Pancreas (tissue), 10 donors: ENCODE measurements at regions not wholly inside any gene's neighbourhood (a gene's known extent, or its start where the extent isn't known, plus 50 kb on each side); places are given as distances from the start of the nearest gene placed in this dataset.

Experiments
- ATAC-seq, 4 donors: fragments of 200-7000 bp; cut with Tn5 transposase; one replicate each; pipeline versions ENCODE4 v1.8.0 to v1.9.1; 2020; ENCODE audit warnings: mild to moderate bottlenecking in 4 of 4, moderate library complexity in 4 of 4
- DNase-seq, 6 donors: peaks; one replicate each; pipeline ENCODE4 v3.0.0-alpha.2; 2020
- FAIRE-seq: peaks from 2 replicates; lab custom pipeline; 2012; peaks lifted over from hg19 to GRCh38; lab: Jason Lieb, UNC
- H3K27ac ChIP-seq, 4 donors: fragments of 200-600 bp; sonication (generic); 1 replicate in 3 of 4; 2 replicates in 1 of 4; pipeline versions ENCODE4 v1.5.0 to v1.8.0; 2020
- H3K27me3 ChIP-seq, 4 donors: fragments of 200-600 bp; one replicate each; pipeline ENCODE4 v1.8.0; 2021
- H3K36me3 ChIP-seq, 3 donors: fragments of 200-600 bp; sonication (generic) in 1 of 3; one replicate each; pipeline versions ENCODE4 v1.5.0 to v1.8.0; 2020 to 2021
- H3K4me1 ChIP-seq, 3 donors: fragments of 200-600 bp; one replicate each; pipeline ENCODE4 v1.8.0; 2021
- H3K4me3 ChIP-seq, 4 donors: fragments of 200-600 bp; sonication (generic) in 2 of 4; one replicate each; pipeline versions ENCODE4 v1.5.0 to v1.8.0; 2020 to 2021
- H3K9me3 ChIP-seq, 4 donors: fragments of 200-600 bp; one replicate each; pipeline ENCODE4 v1.8.0; 2021
- WGBS, 2 donors: extraction: QIAGEN DNeasy Blood & Tissue Kit; methylation state at CpG; one replicate each; pipeline ENCODE4 v1.1.7; 2013; 5-methylcytosine and 5-hydroxymethylcytosine counted together
- intact Hi-C, 3 donors: fragments of 100-400 bp; cut with DNase I; formaldehyde crosslinking; loops; one replicate each; pipeline versions ENCODE4 v1.11.1 to v1.14.2; 2022
- TF ChIP-seq, protein P1 (sequence below), 4 donors: fragments of 200-600 bp; sonication (generic) in 3 of 4; IDR thresholded peaks; one replicate each; pipeline versions ENCODE4 v1.5.0 to v1.8.0; 2021; ENCODE audit warnings: antibody characterized with exemption in 4 of 4
- donor health status: healthy with polysubstance abuse.
- donor health status: DM: no; HTN: no; CAD: no; lungs with moderate emphysema.
- donor health status: DM: no; HTN: no; CAD: no.
- donor health status: control.
- donor health status: control.
- donor health status: Bipolar disorder and iron deficiency.
- donor health status: DM: yes; HTN: yes; CAD: no.
- donor health status: DM: no; HTN: no; CAD: no.
- donor health status: DM: no; HTN: no; CAD: no.
- donor health status: DM: yes; HTN: yes; CAD: no.

DNA sequence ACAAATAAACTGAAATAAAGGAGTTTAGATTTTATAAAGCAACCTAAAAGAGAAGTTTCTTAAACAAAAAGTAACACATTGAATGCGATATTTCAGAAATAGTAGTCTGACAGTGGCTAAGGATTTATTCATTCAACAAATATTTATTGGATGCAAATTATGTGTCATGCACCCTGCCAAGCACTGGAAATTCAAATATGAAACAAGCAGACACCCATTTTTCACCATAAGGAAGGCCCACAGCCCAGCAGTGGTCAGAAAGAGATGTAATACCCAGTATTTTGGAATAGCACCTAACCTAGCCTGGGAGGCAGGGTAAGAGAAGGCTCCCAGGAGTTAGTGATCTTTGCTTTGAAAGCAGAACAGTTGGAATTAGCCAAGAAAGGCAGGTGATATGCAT lies 855.1 kb upstream of the TENM3 start:
- no peak overlapping the region for H3K27ac ChIP-seq
- no peaks in the 10 kb centered on the region for H3K9me3 ChIP-seq
- no peak overlapping the region for H3K4me3 ChIP-seq
- peaks cover 0 to 3% (median 0%) of the 10 kb centered on the region in 4 donors for H3K27me3 ChIP-seq
- no peaks in the 10 kb centered on the region for H3K4me1 ChIP-seq
- WGBS, 2 donors: 54 to 78% methylated on average over 1 of the region's 1 CpG
- no peaks in the 10 kb centered on the region for H3K36me3 ChIP-seq
- TF ChIP-seq, protein P1, sequence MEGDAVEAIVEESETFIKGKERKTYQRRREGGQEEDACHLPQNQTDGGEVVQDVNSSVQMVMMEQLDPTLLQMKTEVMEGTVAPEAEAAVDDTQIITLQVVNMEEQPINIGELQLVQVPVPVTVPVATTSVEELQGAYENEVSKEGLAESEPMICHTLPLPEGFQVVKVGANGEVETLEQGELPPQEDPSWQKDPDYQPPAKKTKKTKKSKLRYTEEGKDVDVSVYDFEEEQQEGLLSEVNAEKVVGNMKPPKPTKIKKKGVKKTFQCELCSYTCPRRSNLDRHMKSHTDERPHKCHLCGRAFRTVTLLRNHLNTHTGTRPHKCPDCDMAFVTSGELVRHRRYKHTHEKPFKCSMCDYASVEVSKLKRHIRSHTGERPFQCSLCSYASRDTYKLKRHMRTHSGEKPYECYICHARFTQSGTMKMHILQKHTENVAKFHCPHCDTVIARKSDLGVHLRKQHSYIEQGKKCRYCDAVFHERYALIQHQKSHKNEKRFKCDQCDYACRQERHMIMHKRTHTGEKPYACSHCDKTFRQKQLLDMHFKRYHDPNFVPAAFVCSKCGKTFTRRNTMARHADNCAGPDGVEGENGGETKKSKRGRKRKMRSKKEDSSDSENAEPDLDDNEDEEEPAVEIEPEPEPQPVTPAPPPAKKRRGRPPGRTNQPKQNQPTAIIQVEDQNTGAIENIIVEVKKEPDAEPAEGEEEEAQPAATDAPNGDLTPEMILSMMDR (IDR thresholded peaks at IDR 0.05): no peak
- intact Hi-C loops: no loop called here
- FAIRE-seq: no peak
- no peak for DNase-seq
- no peak for ATAC-seq

DNA sequence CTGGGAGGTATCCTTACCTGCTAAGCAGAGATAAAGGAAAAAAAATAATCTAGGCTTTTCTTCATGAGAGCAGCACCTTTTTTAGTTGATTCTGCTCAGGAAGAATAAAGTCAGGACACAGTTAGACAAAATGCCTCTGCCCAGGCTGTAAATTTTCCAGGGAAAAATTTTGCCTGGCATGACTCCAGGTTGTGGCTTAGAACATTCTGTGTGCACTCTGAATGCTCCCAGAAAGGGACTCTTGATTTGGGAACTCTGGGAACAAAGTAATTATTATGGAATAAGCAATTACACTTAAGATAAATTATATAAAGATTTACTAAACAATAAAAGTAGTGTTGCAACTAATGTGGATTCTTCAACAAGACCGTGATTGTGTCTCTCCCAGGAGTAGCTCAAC lies 826.2 kb upstream of the TENM3 start:
- no peaks in the 10 kb centered on the region for H3K9me3 ChIP-seq
- no peak overlapping the region for H3K27ac ChIP-seq
- H3K36me3 ChIP-seq: no peaks in the 10 kb centered on the region
- FAIRE-seq (no peak), ATAC-seq (no peak), DNase-seq (no peak)
- H3K4me1 ChIP-seq: no peaks in the 10 kb centered on the region
- TF ChIP-seq, protein P1 (IDR thresholded peaks at IDR 0.05): no peak
- H3K4me3 ChIP-seq: no peak overlapping the region
- H3K27me3 ChIP-seq: no peaks in the 10 kb centered on the region
- WGBS, 2 donors: 37 to 56% methylated on average over 1 of the region's 1 CpG
- intact Hi-C loops: no loop called here

DNA sequence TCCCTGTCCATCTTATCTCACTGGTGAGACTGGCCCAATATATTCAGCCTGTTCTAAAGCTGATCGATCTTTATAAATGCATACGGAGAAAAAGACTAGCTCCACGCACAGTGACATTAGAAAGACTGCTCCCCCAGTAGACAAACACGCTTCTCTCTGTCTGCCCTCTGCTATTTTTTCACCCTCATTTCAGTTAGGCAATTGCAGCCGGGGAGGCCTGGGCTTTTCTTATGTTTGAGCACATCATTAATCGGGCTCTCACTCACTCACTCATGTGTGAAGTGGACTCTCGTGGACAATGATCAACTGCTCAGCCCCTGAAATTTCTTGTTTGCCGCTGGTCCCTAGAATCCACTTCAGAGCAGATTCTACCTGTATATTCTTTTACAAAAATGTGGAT lies 824.7 kb upstream of the TENM3 start:
- no peak for DNase-seq
- Histone ChIP-seq H3K27me3 (no peaks in the 10 kb centered on the region), H3K4me3 (no peak overlapping the region), H3K9me3 (no peaks in the 10 kb centered on the region), H3K4me1 (no peaks in the 10 kb centered on the region), H3K36me3 (no peaks in the 10 kb centered on the region), H3K27ac (no peak overlapping the region)
- intact Hi-C loops: no loop called here
- no peak for FAIRE-seq
- no peak for ATAC-seq
- 40 to 41% methylated on average over 8 of the region's 8 CpGs for WGBS, 2 donors
- TF ChIP-seq, protein P1 (IDR thresholded peaks at IDR 0.05): no peak

DNA sequence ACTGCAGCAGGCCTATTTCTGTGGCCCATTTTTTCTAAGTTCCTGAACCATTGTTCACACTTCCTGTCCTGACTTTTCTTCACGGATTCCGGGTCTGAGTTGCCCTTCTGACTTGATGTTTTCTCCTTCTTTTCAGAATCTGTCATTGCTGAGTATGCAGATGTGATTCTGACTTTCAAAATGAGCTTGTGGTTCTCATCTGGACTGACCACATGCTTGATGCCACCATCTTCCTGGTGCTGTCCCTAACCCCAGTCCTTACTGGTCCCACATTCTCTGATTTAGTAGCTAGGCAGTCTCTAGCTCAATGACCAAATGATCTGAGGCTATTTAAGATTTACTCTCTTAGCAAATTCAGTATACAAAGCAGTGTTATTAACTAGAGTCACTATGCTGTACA lies 822.3 kb upstream of the TENM3 start:
- TF ChIP-seq, protein P1 (IDR thresholded peaks at IDR 0.05): no peak
- Histone ChIP-seq H3K4me3 (no peak overlapping the region), H3K4me1 (no peaks in the 10 kb centered on the region), H3K27ac (no peak overlapping the region), H3K27me3 (no peaks in the 10 kb centered on the region), H3K36me3 (no peaks in the 10 kb centered on the region), H3K9me3 (no peaks in the 10 kb centered on the region)
- intact Hi-C loops: no loop called here
- DNase-seq (no peak), FAIRE-seq (no peak), ATAC-seq (no peak)
- 75 to 76% methylated on average over 2 of the region's 2 CpGs for WGBS, 2 donors

DNA sequence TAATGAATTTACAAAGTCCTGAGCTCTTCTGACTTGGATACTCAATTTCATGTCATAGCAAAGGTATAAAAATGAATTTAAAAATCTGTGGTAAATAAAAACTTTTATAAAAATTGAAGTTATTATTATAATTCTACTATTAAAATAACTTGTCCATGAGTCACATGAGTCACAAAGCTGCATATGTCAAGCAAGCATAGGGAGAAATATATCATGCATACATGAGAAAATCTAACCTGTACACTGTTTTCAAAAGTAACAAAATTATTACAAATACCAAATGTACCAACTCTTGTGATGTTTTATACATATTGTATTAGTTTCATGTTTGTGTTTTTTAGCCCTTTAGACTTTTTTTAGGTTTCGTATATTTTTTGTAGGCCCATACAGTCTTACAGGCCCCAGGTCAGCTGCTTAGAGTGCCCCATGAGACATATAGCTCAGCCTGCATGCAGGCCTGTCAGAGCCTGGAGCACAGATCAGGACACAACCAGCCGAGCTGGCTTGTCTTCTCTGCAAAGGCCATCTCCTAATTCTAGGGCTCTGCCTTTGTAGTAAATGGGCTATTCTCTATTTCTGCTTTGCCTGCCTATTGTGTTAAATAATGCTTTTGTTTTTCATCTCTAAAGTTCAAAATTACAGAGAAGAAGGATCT lies 818.7 kb upstream of the TENM3 start:
- H3K27me3 ChIP-seq: no peaks in the 10 kb centered on the region
- H3K27ac ChIP-seq: no peak overlapping the region
- intact Hi-C loops: no loop called here
- no peaks in the 10 kb centered on the region for H3K9me3 ChIP-seq
- DNase-seq (no peak), FAIRE-seq (no peak), ATAC-seq (no peak)
- TF ChIP-seq, protein P1 (IDR thresholded peaks at IDR 0.05): no peak
- 58 to 65% methylated on average over 2 of the region's 2 CpGs for WGBS, 2 donors
- no peaks in the 10 kb centered on the region for H3K4me1 ChIP-seq
- no peaks in the 10 kb centered on the region for H3K36me3 ChIP-seq
- no peak overlapping the region for H3K4me3 ChIP-seq
